Kidney epithelial cell (primary cell): ENCODE measurements at regions not wholly inside any gene's neighbourhood (a gene's known extent, or its start where the extent isn't known, plus 50 kb on each side); places are given as distances from the start of the nearest gene placed in this dataset.

Experiments used
- DNase-seq: peaks from one replicate; pipeline ENCODE4 v3.0.0-alpha.2; 2010; ENCODE audit warnings: low read depth
- H3K27me3 ChIP-seq: 2 replicates; pipeline ENCODE4 v1.6.0; 2011; ENCODE audit warnings: low read length; ENCODE audit not compliant: control insufficient read depth, insufficient read depth
- H3K36me3 ChIP-seq: 2 replicates; pipeline ENCODE4 v1.5.1; 2011; ENCODE audit warnings: low read length; ENCODE audit not compliant: control insufficient read depth, insufficient read depth
- H3K4me3 ChIP-seq: 2 replicates; pipeline ENCODE4 v1.5.1; 2011; ENCODE audit warnings: low read depth, mild to moderate bottlenecking, control low read depth, low read length
- TF ChIP-seq, protein P1 (sequence below): IDR thresholded peaks from 2 replicates; pipeline ENCODE4 v1.5.1; 2011; ENCODE audit warnings: mild to moderate bottlenecking, moderate library complexity, low read length, control low read depth, inconsistent platforms; ENCODE audit not compliant: insufficient read depth, poor library complexity, severe bottlenecking

DNA sequence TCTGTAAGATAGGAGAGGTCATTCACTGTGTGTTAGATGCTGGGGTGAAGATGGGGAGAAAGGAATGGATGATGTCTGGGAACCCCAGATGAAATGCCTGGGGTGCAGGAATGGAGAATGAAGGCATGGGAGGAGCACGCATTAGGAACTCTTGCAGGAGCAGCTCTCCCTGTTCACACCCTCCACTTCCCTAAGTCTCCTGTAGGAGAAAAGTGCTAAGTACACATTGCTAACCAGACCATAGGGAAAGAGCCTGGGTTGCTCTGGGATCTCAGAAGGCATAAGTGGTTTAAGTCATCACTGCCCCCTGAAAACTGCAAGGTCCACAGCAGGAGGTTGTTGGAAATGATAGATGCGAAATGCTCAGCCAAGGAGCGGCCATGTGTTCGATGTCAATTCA, 163.1 kb downstream of the SEC61B start:
- no peak for DNase-seq
- TF ChIP-seq, protein P1, sequence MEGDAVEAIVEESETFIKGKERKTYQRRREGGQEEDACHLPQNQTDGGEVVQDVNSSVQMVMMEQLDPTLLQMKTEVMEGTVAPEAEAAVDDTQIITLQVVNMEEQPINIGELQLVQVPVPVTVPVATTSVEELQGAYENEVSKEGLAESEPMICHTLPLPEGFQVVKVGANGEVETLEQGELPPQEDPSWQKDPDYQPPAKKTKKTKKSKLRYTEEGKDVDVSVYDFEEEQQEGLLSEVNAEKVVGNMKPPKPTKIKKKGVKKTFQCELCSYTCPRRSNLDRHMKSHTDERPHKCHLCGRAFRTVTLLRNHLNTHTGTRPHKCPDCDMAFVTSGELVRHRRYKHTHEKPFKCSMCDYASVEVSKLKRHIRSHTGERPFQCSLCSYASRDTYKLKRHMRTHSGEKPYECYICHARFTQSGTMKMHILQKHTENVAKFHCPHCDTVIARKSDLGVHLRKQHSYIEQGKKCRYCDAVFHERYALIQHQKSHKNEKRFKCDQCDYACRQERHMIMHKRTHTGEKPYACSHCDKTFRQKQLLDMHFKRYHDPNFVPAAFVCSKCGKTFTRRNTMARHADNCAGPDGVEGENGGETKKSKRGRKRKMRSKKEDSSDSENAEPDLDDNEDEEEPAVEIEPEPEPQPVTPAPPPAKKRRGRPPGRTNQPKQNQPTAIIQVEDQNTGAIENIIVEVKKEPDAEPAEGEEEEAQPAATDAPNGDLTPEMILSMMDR = no peak

DNA sequence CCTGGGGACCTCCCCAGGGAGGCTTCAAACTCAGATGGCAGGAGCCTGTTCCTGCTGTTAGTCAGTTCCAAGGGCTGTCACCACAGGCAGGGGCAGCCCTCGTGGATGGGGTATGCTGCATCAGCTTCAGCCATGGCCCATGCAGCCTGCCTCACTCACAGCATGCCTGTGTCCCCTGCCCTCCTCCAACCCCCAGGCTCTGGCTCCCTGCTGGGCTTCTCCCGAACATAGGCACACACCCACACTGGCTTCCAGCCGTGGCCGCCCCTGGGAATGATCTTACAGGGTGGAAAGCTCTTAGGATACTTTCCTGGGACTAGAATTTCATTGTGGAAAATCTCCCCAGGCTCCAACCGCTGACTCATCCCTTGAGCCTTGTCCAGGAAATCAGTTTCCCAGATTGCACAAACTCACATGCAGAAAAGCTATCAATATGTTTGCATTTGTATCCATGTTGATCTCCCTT, 163.8 kb downstream of the SEC61B start:
- H3K36me3 ChIP-seq = no peaks in the 10 kb centered on the region
- H3K27me3 ChIP-seq = no peaks in the 10 kb centered on the region
- no peak for DNase-seq
- TF ChIP-seq, protein P1 = no peak
- H3K4me3 ChIP-seq = no peak overlapping the region

More for the DNA sequence above, 163.1 kb downstream of the SEC61B start:
- no peaks in the 10 kb centered on the region for H3K36me3 ChIP-seq
- H3K4me3 ChIP-seq = no peak overlapping the region
- no peaks in the 10 kb centered on the region for H3K27me3 ChIP-seq

DNA sequence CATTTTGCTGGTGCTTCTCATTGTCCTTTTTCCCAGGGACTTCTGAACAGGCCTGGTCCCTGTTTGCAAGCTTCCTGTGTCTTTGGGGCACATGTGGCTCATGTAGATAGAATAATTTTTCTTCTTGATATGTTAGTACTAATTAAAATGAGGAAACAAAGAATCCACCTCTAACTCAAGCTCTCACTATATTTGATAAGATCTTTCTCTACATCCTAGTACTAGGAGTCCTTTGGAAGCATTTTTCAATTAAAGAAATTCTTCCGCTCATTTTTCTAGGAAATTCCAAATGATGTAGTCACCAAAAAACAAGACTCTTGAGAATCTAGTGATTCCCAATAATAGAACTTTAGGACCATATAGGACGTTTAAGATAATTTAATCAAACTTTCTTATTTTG, 165.3 kb downstream of the SEC61B start:
- Histone ChIP-seq H3K27me3 (no peaks in the 10 kb centered on the region), H3K4me3 (no peak overlapping the region), H3K36me3 (no peaks in the 10 kb centered on the region)
- TF ChIP-seq, protein P1 = no peak
- DNase-seq = no peak

DNA sequence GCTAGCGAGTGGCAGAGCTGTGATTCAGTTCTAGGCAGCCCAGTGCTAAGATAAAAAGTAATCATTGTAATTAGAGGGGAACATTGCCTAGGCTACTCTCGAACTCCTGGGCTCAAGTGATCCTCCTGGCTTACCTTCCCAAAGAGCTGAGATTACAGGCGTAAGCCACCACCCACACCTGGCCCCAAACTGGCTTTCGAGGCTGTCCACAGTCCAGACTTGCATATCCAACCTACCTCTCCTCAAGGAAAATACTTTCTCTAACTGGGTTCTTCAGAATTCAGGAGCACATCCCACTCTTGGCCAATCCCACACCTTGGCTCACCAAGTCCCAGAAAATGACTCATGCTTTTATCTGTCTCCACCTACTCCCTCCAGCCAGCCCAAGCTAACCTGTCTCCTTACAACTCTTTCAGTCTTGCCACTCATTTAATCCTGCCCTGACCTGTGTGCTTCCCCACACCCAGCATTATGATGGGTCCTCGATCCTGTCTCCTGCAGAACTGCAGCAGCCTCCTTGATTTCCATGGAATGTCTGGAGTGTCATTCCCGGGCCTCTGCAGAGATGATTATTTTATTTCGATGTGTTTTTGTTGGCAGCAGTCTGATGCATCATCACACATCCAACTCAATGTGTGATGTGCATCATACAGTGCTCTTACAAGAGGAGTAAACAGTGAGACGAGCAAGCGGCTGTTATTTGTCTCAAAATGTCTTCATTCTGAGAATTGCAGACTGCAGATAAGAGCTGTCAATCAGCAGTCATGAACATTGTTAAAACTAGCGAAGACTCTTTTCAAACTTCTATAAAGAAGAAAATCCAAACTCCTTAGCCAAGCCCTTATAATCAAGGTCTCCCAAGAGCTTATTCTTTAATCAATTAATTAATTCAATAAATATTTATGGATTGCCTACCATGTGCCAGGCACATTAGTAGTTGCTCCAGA, 167.3 kb downstream of the SEC61B start:
- no peak for DNase-seq
- H3K4me3 ChIP-seq = no peak overlapping the region
- H3K36me3 ChIP-seq = no peaks in the 10 kb centered on the region
- H3K27me3 ChIP-seq = no peaks in the 10 kb centered on the region
- TF ChIP-seq, protein P1 = no peak

DNA sequence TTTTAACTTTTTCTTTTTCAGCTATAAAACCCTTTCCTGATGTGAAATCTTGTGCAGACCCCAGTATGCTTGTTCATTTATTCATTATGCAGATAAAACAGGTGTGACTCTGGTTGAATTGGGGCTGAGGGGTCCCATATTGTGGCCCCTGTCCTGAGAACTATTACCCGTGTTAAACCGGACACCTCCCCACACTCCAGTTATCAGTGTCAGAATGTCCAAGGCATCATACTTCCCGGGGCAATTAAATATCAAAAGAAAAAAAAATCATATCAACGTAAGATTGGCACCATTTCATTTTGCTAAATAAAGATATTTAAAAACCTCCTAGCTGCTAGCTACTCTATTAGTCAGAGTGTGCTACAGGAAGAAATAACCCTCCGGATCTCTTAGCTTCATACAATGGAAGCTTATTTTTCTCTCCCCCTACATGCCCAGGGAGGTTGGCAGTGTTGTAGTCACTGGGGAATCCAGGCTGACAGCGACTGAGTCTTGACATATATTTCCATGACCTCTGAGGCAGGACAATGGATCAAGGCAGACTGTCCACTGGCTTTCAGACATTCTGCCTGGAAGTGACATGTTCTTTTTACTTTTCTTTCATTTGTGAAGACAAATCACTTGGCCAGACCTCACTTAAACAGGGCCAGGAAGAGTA, 170.0 kb downstream of the SEC61B start:
- DNase-seq = no peak
- H3K4me3 ChIP-seq = no peak overlapping the region
- H3K27me3 ChIP-seq = no peaks in the 10 kb centered on the region
- H3K36me3 ChIP-seq = no peaks in the 10 kb centered on the region
- TF ChIP-seq, protein P1 = no peak
